SU-DHL-6 (cell line): ENCODE measurements at regions not wholly inside any gene's neighbourhood (a gene's known extent, or its start where the extent isn't known, plus 50 kb on each side); places are given as distances from the start of the nearest gene placed in this dataset.

Source experiments
- H2AFZ ChIP-seq: fragments of 200-600 bp; sonication (generic); 2 replicates; pipeline ENCODE4 v1.6.1; 2014; ENCODE audit warnings: low read depth, mild to moderate bottlenecking, moderate library complexity, mixed read lengths, antibody characterized with exemption, low read length; ENCODE audit not compliant: severe bottlenecking
- H3F3A ChIP-seq: fragments of 200-600 bp; shearing (Covaris generic); 2 replicates; pipeline ENCODE4 v1.6.0; 2016; ENCODE audit warnings: antibody characterized with exemption, mild to moderate bottlenecking; ENCODE audit not compliant: insufficient read depth
- H3K27ac ChIP-seq: fragments of 200-600 bp; sonication (generic); 2 replicates; pipeline ENCODE4 v1.5.1; 2016; ENCODE audit warnings: low read depth, mild to moderate bottlenecking, low read length, moderate library complexity, mixed read lengths
- H3K27me3 ChIP-seq: fragments of 200-600 bp; sonication (generic), shearing (Covaris generic); 2 replicates; pipeline ENCODE4 v1.6.0; 2014; ENCODE audit warnings: mild to moderate bottlenecking, low read length
- H3K36me3 ChIP-seq: fragments of 200-600 bp; sonication (generic); 2 replicates; pipeline ENCODE4 v1.6.1; 2014; ENCODE audit warnings: mild to moderate bottlenecking, low read length, mixed read lengths
- H3K4me2 ChIP-seq: fragments of 300-600, 200-600 bp; shearing (Covaris generic), sonication (generic); 2 replicates; pipeline ENCODE4 v1.6.0; 2014; ENCODE audit warnings: low read length, low read depth, mild to moderate bottlenecking; ENCODE audit not compliant: poor library complexity, severe bottlenecking
- H3K4me3 ChIP-seq: fragments of 200-600 bp; sonication (generic); 2 replicates; pipeline ENCODE4 v1.5.1; 2014; ENCODE audit warnings: antibody characterized with exemption, low read length, mild to moderate bottlenecking, mixed read lengths; ENCODE audit not compliant: insufficient read depth, poor library complexity, severe bottlenecking
- H3K79me2 ChIP-seq: fragments of 200-600 bp; sonication (generic); 2 replicates; pipeline ENCODE4 v1.6.1; 2014; ENCODE audit warnings: mild to moderate bottlenecking, low read length, moderate library complexity; ENCODE audit not compliant: insufficient read depth
- H3K9ac ChIP-seq: fragments of 200-600 bp; sonication (generic); 2 replicates; pipeline ENCODE4 v1.7.0; 2014; ENCODE audit warnings: mild to moderate bottlenecking, low read length
- H3K9me2 ChIP-seq: fragments of 200-600 bp; sonication (generic); replicated peaks from 2 replicates; pipeline ENCODE4 v1.6.1; 2014; ENCODE audit warnings: low read length; ENCODE audit not compliant: insufficient read depth
- H3K9me3 ChIP-seq: fragments of 200-600 bp; sonication (generic); 2 replicates; pipeline ENCODE4 v1.6.1; 2014; ENCODE audit warnings: low read length, mixed read lengths; ENCODE audit not compliant: insufficient read depth
- H4K20me1 ChIP-seq: fragments of 200-600 bp; sonication (generic); 2 replicates; pipeline ENCODE4 v1.6.1; 2014; ENCODE audit warnings: low read depth, mild to moderate bottlenecking, antibody characterized with exemption, low read length, moderate library complexity, mixed read lengths
- EZH2phosphoT487 ChIP-seq: fragments of 200-600 bp; sonication (generic), shearing (Covaris generic); conservative IDR thresholded peaks from 2 replicates; pipeline ENCODE4 v1.6.1; 2018; ENCODE audit warnings: mild to moderate bottlenecking, antibody characterized with exemption, low read length, moderate library complexity, mixed read lengths
- TF ChIP-seq, protein P1 (sequence below): fragments of 200-600 bp; sonication (generic); IDR thresholded peaks from one replicate; pipeline ENCODE4 v1.5.1; 2017; ENCODE audit warnings: antibody characterized with exemption, mild to moderate bottlenecking, low read length, moderate library complexity; ENCODE audit not compliant: insufficient read depth, poor library complexity, severe bottlenecking

DNA sequence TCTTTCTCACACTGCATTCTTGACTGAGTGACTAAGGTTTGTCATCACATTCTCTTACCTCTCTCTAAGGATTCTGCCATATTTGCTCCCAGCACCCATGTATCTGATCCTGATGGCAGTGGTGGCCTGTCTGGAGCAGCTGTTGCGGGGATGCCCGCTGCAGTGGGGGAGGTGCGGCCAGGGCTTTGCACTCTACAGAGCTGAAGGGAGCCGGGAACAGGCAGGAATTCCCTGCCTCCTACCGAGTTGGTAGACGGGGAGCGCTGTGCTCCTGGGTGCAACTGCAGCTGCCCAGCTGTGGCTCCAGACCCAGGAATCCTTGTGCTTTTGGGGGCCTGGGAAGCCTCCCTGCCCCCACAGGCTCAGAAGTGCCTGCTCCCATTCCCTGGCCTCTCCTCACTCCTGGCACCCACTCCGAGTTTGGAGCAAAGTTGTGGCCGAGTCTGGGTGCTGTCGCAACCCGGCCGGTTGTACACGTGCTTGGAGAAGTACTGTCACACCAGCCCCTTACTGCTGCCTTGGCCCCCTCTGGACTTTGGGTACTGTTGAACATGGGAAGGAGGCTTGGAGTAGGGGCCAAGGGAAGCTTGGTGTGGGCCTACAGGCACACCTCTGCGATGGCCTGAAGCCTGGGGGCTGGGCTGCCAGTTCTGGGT lies 106.9 kb upstream of the OR4E1 start:
- Histone ChIP-seq H3F3A (no peaks in the 10 kb centered on the region), H3K9ac (no peak overlapping the region), H3K9me2 (no peaks in the 10 kb centered on the region), H3K4me2 (no peak overlapping the region), H3K27me3 (no peaks in the 10 kb centered on the region), H4K20me1 (no peaks in the 10 kb centered on the region), H3K27ac (no peak overlapping the region), H3K79me2 (no peaks in the 10 kb centered on the region), H2AFZ (no peak overlapping the region), H3K36me3 (no peaks in the 10 kb centered on the region), H3K9me3 (no peaks in the 10 kb centered on the region), H3K4me3 (no peak overlapping the region)
- TF ChIP-seq EZH2phosphoT487, result no peak
- TF ChIP-seq, protein P1, sequence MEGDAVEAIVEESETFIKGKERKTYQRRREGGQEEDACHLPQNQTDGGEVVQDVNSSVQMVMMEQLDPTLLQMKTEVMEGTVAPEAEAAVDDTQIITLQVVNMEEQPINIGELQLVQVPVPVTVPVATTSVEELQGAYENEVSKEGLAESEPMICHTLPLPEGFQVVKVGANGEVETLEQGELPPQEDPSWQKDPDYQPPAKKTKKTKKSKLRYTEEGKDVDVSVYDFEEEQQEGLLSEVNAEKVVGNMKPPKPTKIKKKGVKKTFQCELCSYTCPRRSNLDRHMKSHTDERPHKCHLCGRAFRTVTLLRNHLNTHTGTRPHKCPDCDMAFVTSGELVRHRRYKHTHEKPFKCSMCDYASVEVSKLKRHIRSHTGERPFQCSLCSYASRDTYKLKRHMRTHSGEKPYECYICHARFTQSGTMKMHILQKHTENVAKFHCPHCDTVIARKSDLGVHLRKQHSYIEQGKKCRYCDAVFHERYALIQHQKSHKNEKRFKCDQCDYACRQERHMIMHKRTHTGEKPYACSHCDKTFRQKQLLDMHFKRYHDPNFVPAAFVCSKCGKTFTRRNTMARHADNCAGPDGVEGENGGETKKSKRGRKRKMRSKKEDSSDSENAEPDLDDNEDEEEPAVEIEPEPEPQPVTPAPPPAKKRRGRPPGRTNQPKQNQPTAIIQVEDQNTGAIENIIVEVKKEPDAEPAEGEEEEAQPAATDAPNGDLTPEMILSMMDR, result no peak

DNA sequence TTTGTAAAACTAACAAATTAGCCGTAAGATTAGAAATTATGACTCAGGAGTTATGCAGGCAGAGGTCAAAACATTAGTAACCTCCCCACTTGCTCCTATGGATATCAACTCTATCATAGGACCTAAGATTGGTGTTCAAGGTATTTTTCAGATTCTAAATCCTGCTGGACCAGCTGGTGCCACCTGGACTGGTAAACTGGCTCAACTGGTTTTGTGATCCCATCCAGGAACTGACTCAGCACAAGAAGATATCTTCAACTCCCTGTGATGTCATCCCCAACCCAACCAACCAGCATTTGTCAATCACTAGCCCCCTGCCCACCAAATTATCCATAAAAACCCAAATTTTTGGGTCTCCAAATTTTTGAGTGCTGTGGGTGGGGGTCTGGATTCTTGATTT lies 98.1 kb upstream of the OR4E1 start:
- Histone ChIP-seq H3K79me2 (no peaks in the 10 kb centered on the region), H3K36me3 (no peaks in the 10 kb centered on the region), H3K4me2 (no peak overlapping the region), H4K20me1 (no peaks in the 10 kb centered on the region), H3K4me3 (no peak overlapping the region), H3K9me3 (no peaks in the 10 kb centered on the region), H3F3A (no peaks in the 10 kb centered on the region), H3K27me3 (no peaks in the 10 kb centered on the region), H3K9ac (no peak overlapping the region), H2AFZ (no peak overlapping the region), H3K27ac (no peak overlapping the region), H3K9me2 (no peaks in the 10 kb centered on the region)
- TF ChIP-seq, protein P1, result no peak
- no peak for TF ChIP-seq EZH2phosphoT487

DNA sequence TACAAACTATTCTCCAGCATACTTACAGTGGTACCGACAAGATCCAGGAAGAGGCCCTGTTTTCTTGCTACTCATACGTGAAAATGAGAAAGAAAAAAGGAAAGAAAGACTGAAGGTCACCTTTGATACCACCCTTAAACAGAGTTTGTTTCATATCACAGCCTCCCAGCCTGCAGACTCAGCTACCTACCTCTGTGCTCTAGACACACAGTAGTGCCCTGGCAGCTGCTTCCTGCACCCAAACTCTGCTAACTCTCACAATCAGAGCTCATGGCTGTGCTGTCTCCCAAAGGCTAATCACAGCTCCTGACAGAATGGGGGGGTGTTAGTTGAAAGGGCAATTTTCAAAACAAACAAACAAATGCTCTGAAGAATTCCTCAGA lies 95.2 kb upstream of the OR4E1 start:
- Histone ChIP-seq H4K20me1 (no peaks in the 10 kb centered on the region), H3K9ac (no peak overlapping the region), H2AFZ (peak overlapping the region; percentile 5), H3K36me3 (no peaks in the 10 kb centered on the region), H3K9me3 (no peaks in the 10 kb centered on the region), H3F3A (no peaks in the 10 kb centered on the region), H3K27me3 (no peaks in the 10 kb centered on the region), H3K9me2 (no peaks in the 10 kb centered on the region), H3K4me3 (no peak overlapping the region), H3K27ac (no peak overlapping the region), H3K79me2 (no peaks in the 10 kb centered on the region), H3K4me2 (no peak overlapping the region)
- TF ChIP-seq, protein P1, result no peak
- no peak for TF ChIP-seq EZH2phosphoT487
